Tibial nerve (tissue), 4 donors: ENCODE measurements at regions not wholly inside any gene's neighbourhood (a gene's known extent, or its start where the extent isn't known, plus 50 kb on each side); places are given as distances from the start of the nearest gene placed in this dataset.

Experiments
- EP300 ChIP-seq, 2 donors: sonication (generic); formaldehyde crosslinking; IDR thresholded peaks; one replicate each; pipeline ENCODE4 v1.6.1; 2017; ENCODE audit warnings: antibody characterized with exemption in 2 of 2, mild to moderate bottlenecking in 1 of 2
- POLR2A ChIP-seq, 2 donors: fragments of 450-650 bp; IDR thresholded peaks; one replicate each; pipeline ENCODE4 v1.6.1; 2017; ENCODE audit warnings: antibody characterized with exemption in 2 of 2, mild to moderate bottlenecking in 2 of 2, moderate library complexity in 2 of 2
- TF ChIP-seq, protein P1 (sequence below), 5 experiments: fragments of 200-600 bp in 3 of 5; fragments of 450-650 bp in 2 of 5; sonication (generic) in 3 of 5; IDR thresholded peaks; one replicate each; pipeline ENCODE4 v1.5.1; 2016 to 2019; ENCODE audit warnings: antibody characterized with exemption in 5 of 5, mild to moderate bottlenecking in 3 of 5, moderate library complexity in 2 of 5

DNA sequence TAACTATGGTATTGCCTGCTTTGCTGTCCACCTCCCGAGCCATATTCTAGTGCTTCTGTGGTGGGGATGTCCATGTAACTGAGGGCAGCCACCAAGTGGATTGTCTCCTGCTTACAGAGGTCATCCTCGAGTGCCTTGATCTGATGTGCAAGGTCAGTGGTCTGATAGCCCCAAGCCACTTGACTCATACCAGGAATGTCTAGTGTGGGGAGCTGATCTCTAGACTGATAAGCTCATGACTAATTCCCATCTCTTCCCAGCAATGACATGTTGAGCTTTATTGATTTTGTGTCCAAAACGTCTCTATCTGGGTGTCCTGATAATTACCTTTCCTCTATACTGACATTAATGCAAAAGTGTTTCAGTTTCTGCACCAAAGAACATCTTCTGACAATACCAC is 168.4 kb upstream of the WDR1 start:
- TF ChIP-seq, protein P1, sequence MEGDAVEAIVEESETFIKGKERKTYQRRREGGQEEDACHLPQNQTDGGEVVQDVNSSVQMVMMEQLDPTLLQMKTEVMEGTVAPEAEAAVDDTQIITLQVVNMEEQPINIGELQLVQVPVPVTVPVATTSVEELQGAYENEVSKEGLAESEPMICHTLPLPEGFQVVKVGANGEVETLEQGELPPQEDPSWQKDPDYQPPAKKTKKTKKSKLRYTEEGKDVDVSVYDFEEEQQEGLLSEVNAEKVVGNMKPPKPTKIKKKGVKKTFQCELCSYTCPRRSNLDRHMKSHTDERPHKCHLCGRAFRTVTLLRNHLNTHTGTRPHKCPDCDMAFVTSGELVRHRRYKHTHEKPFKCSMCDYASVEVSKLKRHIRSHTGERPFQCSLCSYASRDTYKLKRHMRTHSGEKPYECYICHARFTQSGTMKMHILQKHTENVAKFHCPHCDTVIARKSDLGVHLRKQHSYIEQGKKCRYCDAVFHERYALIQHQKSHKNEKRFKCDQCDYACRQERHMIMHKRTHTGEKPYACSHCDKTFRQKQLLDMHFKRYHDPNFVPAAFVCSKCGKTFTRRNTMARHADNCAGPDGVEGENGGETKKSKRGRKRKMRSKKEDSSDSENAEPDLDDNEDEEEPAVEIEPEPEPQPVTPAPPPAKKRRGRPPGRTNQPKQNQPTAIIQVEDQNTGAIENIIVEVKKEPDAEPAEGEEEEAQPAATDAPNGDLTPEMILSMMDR (IDR thresholded peaks at IDR 0.05), result no peak
- TF ChIP-seq POLR2A (IDR thresholded peaks at IDR 0.05) (no peak), EP300 (IDR thresholded peaks at IDR 0.05) (no peak)
